ENCODE measurements at regions not wholly inside any gene's neighbourhood (a gene's known extent, or its start where the extent isn't known, plus 50 kb on each side); places are given as distances from the start of the nearest gene placed in this dataset.

DNA sequence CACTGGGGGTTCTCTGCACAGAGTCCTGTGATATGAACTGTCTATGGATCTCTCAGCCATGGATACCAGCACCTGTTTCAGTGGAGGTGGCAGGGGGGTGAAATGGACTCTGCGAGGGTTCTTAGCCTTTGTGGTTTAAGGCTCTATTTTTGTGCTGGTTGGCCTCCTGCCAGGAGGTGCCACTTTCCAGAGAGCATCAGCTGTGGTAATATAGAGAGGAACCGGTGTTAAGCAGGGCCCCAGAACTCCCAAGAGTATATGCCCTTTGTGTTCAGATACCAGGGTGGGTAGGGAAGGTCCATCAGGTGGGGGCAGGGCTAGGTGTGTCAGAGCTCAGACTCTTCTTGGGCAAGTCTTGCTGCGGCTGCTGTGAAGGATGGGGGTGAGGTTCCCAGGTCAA lies 330.0 kb upstream of the PLD5 start:
- peaks cover 0 to 4% of the 10 kb centered on the region in 2 donors for H3K9me3 ChIP-seq
- no peaks in the 10 kb centered on the region for H3K4me1 ChIP-seq
- H3K4me3 ChIP-seq = no peak overlapping the region
- H3K36me3 ChIP-seq = no peaks in the 10 kb centered on the region
- DNase-seq (ENCODE audit: low spot score in 2 of 2) = no peak
- H3K27ac ChIP-seq = no peak overlapping the region
- intact Hi-C loops (cut with DNase I; ENCODE audit: low total_unique reads) = no loop called here
- TF ChIP-seq, protein P1, sequence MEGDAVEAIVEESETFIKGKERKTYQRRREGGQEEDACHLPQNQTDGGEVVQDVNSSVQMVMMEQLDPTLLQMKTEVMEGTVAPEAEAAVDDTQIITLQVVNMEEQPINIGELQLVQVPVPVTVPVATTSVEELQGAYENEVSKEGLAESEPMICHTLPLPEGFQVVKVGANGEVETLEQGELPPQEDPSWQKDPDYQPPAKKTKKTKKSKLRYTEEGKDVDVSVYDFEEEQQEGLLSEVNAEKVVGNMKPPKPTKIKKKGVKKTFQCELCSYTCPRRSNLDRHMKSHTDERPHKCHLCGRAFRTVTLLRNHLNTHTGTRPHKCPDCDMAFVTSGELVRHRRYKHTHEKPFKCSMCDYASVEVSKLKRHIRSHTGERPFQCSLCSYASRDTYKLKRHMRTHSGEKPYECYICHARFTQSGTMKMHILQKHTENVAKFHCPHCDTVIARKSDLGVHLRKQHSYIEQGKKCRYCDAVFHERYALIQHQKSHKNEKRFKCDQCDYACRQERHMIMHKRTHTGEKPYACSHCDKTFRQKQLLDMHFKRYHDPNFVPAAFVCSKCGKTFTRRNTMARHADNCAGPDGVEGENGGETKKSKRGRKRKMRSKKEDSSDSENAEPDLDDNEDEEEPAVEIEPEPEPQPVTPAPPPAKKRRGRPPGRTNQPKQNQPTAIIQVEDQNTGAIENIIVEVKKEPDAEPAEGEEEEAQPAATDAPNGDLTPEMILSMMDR (IDR thresholded peaks at IDR 0.05) = no peak
- TF ChIP-seq POLR2AphosphoS5 (IDR thresholded peaks at IDR 0.05) = no peak
- no peak for TF ChIP-seq POLR2A (IDR thresholded peaks at IDR 0.05)
- H3K27me3 ChIP-seq = no peaks in the 10 kb centered on the region

DNA sequence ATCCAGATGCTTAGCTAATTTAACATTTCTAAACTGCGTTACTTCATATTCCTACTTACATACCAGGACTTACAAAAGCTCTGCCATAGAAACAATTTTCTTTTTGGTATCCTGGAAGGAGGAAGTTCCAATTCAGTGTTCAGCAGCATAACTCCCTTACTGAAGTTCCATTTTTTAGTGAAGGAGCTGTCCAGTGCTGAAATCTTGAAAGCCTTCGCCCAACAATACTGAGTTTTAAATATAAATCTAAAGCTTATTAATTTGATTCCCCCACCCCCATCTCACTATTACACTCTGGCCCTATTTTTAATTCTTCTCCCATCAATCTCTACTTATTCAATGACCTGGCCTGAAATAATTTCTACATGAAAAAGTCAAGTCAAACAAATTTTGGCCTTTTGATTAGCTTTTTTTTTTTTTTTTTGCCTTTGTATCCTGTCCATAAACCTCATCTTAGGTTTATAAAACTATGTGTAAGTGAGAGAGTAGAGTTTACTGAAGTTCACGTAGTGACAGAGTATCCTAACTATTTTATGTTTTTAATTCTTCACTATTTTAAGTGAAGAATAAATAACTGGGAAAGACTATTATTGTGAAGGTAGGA lies 323.0 kb upstream of the PLD5 start:
- H3K27me3 ChIP-seq = no peaks in the 10 kb centered on the region
- H3K36me3 ChIP-seq = no peaks in the 10 kb centered on the region
- H3K9me3 ChIP-seq = peaks cover 0 to 4% of the 10 kb centered on the region in 2 donors
- no peak overlapping the region for H3K27ac ChIP-seq
- DNase-seq (ENCODE audit: low spot score in 2 of 2) = no peak
- intact Hi-C loops (cut with DNase I; ENCODE audit: low total_unique reads) = no loop called here
- H3K4me3 ChIP-seq = no peak overlapping the region
- no peaks in the 10 kb centered on the region for H3K4me1 ChIP-seq
- TF ChIP-seq, protein P1 (IDR thresholded peaks at IDR 0.05) = no peak
- TF ChIP-seq POLR2AphosphoS5 (IDR thresholded peaks at IDR 0.05) = no peak
- no peak for TF ChIP-seq POLR2A (IDR thresholded peaks at IDR 0.05)

DNA sequence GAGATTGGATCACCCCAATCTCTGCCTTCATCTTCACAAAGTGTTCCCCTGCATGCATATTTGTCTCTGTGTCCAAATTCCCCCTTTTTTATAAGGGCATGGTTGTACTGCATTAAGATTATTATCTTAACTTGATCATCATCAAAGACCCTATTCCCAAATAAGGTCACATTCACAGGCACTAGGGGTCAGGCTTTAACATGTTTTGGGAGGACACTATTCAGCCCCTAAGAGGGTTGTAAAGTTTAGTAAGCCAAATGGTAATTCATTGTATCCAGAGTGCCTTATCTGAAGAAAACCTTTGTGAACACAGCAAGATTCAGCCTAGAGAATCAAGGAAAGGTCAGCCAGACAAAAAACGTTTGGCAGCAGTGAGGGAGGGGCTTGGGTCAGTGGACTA lies 317.6 kb upstream of the PLD5 start:
- intact Hi-C loops (cut with DNase I; ENCODE audit: low total_unique reads) = no loop called here
- H3K4me3 ChIP-seq = no peak overlapping the region
- no peaks in the 10 kb centered on the region for H3K4me1 ChIP-seq
- no peak for DNase-seq (ENCODE audit: low spot score in 2 of 2)
- H3K27ac ChIP-seq = no peak overlapping the region
- H3K27me3 ChIP-seq = no peaks in the 10 kb centered on the region
- H3K9me3 ChIP-seq = no peaks in the 10 kb centered on the region
- no peaks in the 10 kb centered on the region for H3K36me3 ChIP-seq
- TF ChIP-seq POLR2A (IDR thresholded peaks at IDR 0.05) = no peak
- TF ChIP-seq POLR2AphosphoS5 (IDR thresholded peaks at IDR 0.05) = no peak
- TF ChIP-seq, protein P1 (IDR thresholded peaks at IDR 0.05) = no peak

DNA sequence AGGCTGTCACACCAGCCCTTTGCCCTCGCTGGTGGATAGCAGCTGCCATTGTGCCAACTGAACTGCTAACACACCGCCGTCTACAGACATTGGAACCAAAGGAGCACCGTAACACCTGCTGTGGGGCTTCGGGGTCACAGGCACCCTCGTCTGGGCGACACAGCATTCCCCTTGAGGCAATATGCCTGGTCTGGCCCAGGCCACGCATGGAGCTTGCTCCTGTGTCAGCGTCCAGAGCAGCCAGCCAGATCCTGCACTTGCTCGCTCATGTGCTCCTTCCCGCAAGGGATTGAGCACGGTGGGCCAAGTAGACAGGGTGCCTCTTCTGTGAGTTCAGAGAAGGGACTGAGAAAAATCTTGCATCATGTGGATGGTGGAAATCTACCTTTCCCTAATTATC lies 314.6 kb upstream of the PLD5 start:
- no peaks in the 10 kb centered on the region for H3K4me1 ChIP-seq
- no peak for DNase-seq (ENCODE audit: low spot score in 2 of 2)
- TF ChIP-seq POLR2AphosphoS5 (IDR thresholded peaks at IDR 0.05) (no peak), POLR2A (IDR thresholded peaks at IDR 0.05) (no peak)
- TF ChIP-seq, protein P1 (IDR thresholded peaks at IDR 0.05) = no peak

DNA sequence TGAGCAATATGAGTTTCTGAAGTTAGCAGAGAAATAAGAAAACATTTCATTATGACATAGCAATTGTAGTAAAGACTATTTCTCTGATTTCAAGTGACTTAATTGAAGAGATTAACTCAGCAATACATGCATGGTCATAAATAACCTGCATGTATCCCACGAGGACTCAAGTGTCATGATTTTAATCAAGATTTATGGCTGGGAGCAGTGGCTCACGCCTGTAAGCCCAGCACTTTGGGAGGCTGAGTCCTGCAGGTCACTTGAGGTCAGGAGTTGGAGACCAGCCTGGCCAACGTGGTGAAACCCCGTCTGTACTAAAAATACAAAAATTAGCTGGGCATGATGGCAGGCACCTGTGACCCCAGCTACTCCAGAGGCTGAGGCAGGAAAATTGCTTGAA lies 311.9 kb upstream of the PLD5 start:
- intact Hi-C loops (cut with DNase I; ENCODE audit: low total_unique reads) = no loop called here

More for the DNA sequence above, 314.6 kb upstream of the PLD5 start:
- H3K9me3 ChIP-seq = no peaks in the 10 kb centered on the region
- intact Hi-C loops (cut with DNase I; ENCODE audit: low total_unique reads) = no loop called here
- H3K4me3 ChIP-seq = no peak overlapping the region
- H3K27ac ChIP-seq = no peak overlapping the region
- H3K36me3 ChIP-seq = no peaks in the 10 kb centered on the region
- no peaks in the 10 kb centered on the region for H3K27me3 ChIP-seq

DNA sequence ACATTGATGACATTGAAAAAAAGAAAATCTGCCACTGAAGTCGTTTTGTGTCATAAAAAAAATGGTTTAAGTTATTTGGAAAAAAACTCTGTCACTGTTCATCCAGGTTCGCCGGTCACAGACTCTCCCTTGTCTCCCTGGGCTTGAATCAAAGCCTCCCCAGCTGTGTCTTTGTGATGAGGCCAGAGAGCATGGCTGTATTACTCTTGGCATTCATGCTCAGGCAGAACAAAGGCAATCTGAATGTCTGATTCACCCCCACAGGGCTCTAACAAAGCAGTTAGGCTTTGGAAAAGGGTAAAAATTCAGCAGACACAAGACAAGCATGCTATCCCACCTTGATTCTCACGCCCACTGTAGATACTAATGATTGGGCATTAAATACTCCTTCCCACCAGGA lies 304.3 kb upstream of the PLD5 start:
- intact Hi-C loops (cut with DNase I; ENCODE audit: low total_unique reads) = no loop called here
- Histone ChIP-seq H3K4me3 (no peak overlapping the region), H3K27me3 (no peaks in the 10 kb centered on the region), H3K4me1 (no peaks in the 10 kb centered on the region), H3K9me3 (no peaks in the 10 kb centered on the region), H3K27ac (no peak overlapping the region), H3K36me3 (no peaks in the 10 kb centered on the region)
- no peak for TF ChIP-seq POLR2A (IDR thresholded peaks at IDR 0.05)
- TF ChIP-seq, protein P1 (IDR thresholded peaks at IDR 0.05) = no peak
- no peak for DNase-seq (ENCODE audit: low spot score in 2 of 2)

More for the DNA sequence above, 311.9 kb upstream of the PLD5 start:
- Histone ChIP-seq H3K4me3 (no peak overlapping the region), H3K9me3 (no peaks in the 10 kb centered on the region), H3K4me1 (no peaks in the 10 kb centered on the region), H3K27ac (no peak overlapping the region), H3K36me3 (no peaks in the 10 kb centered on the region), H3K27me3 (no peaks in the 10 kb centered on the region)
- no peak for DNase-seq (ENCODE audit: low spot score in 2 of 2)
- no peak for TF ChIP-seq POLR2AphosphoS5 (IDR thresholded peaks at IDR 0.05)

Measured in breast epithelium (tissue), 4 donors.